Sciatic nerve (tissue), 2 donors: ENCODE measurements at regions not wholly inside any gene's neighbourhood (a gene's known extent, or its start where the extent isn't known, plus 50 kb on each side); places are given as distances from the start of the nearest gene placed in this dataset.
"Not testable (repeated sequence)": the region's sequence is repeated elsewhere in the genome, so short reads cannot be mapped to it uniquely, and the experiment has no call there.

ENCODE experiments used
- ATAC-seq: fragments of 200-7000 bp; cut with Tn5 transposase; one replicate; pipeline ENCODE4 v1.9.1; 2020; ENCODE audit warnings: mild to moderate bottlenecking, moderate library complexity
- DNase-seq: peaks from one replicate; pipeline ENCODE4 v3.0.0-alpha.2; 2020; ENCODE audit warnings: low spot score
- intact Hi-C: fragments of 100-400 bp; cut with DNase I; formaldehyde crosslinking; loops from one replicate; pipeline ENCODE4 v1.14.2; 2022
- donor health status: DM: no; HTN: no; CAD: no.
- donor health status: DM: no; HTN: no; CAD: no.

GRCh38 chr14:84071061-84071460 is 1458.9 kb upstream of the FLRT2 start:
- intact Hi-C loops: no loop called here
- DNase-seq (no peak), ATAC-seq (no peak)

- DNase-seq: no peak
- ATAC-seq: no peak
- intact Hi-C loops: no loop called here
These were observed 1455.3 kb upstream of the FLRT2 start for GRCh38 chr14:84074626-84075025.

GRCh38 chr14:84080944-84081343 is 1449.0 kb upstream of the FLRT2 start:
- intact Hi-C loops: no loop called here
- no peak for ATAC-seq
- no peak for DNase-seq

- ATAC-seq: no peak
- no peak for DNase-seq
- intact Hi-C loops: no loop called here
These were observed 1445.8 kb upstream of the FLRT2 start for GRCh38 chr14:84084056-84084630.

- DNase-seq (no peak), ATAC-seq (peak; percentile 74)
- intact Hi-C loops: no loop called here
These were observed 1444.5 kb upstream of the FLRT2 start for GRCh38 chr14:84085493-84085892.

GRCh38 chr14:84086714-84087113 is 1443.2 kb upstream of the FLRT2 start:
- no peak for DNase-seq
- no peak for ATAC-seq
- intact Hi-C loops: no loop called here

GRCh38 chr14:84087986-84088531 is 1441.9 kb upstream of the FLRT2 start:
- intact Hi-C loops: no loop called here

GRCh38 chr14:84090837-84091236 is 1439.1 kb upstream of the FLRT2 start:
- DNase-seq (no peak), ATAC-seq (peak; percentile 27)
- intact Hi-C loops: no loop called here

More at GRCh38 chr14:84087986-84088531, 1441.9 kb upstream of the FLRT2 start:
- DNase-seq (no peak), ATAC-seq (peak; percentile 50)

GRCh38 chr14:84095681-84096080 is 1434.3 kb upstream of the FLRT2 start:
- ATAC-seq: no peak
- intact Hi-C loops: no loop called here
- DNase-seq: no peak

- intact Hi-C loops: no loop called here
- DNase-seq (no peak), ATAC-seq (no peak)
These were observed 1431.7 kb upstream of the FLRT2 start for GRCh38 chr14:84098261-84098660.

- ATAC-seq, DNase-seq, intact Hi-C loops: not testable (repeated sequence)
These were observed 1430.4 kb upstream of the FLRT2 start for GRCh38 chr14:84099560-84099959.

GRCh38 chr14:84107835-84108343 is 1422.1 kb upstream of the FLRT2 start:
- intact Hi-C loops: no loop called here
- DNase-seq: no peak
- ATAC-seq: no peak

- DNase-seq (no peak), ATAC-seq (no peak)
- intact Hi-C loops: no loop called here
These were observed 1421.0 kb upstream of the FLRT2 start for GRCh38 chr14:84108746-84109457.

GRCh38 chr14:84112589-84112988 is 1417.4 kb upstream of the FLRT2 start:
- intact Hi-C loops: no loop called here
- no peak for DNase-seq
- ATAC-seq: no peak

- DNase-seq (no peak), ATAC-seq (no peak)
- intact Hi-C loops: no loop called here
These were observed 1404.3 kb upstream of the FLRT2 start for GRCh38 chr14:84125676-84126075.

- DNase-seq (no peak), ATAC-seq (no peak)
- intact Hi-C loops: no loop called here
These were observed 1402.4 kb upstream of the FLRT2 start for GRCh38 chr14:84127495-84127894.

GRCh38 chr14:84128050-84128449 is 1401.9 kb upstream of the FLRT2 start:
- DNase-seq: no peak
- ATAC-seq: no peak
- intact Hi-C loops: no loop called here

- DNase-seq (no peak), ATAC-seq (peak; percentile 52)
- intact Hi-C loops: no loop called here
These were observed 1400.9 kb upstream of the FLRT2 start for GRCh38 chr14:84129007-84129406.

GRCh38 chr14:84129941-84130340 is 1400.0 kb upstream of the FLRT2 start:
- ATAC-seq: no peak

GRCh38 chr14:84131924-84132323 is 1398.0 kb upstream of the FLRT2 start:
- no peak for ATAC-seq
- no peak for DNase-seq
- intact Hi-C loops: no loop called here

More at GRCh38 chr14:84129941-84130340, 1400.0 kb upstream of the FLRT2 start:
- intact Hi-C loops: no loop called here
- no peak for DNase-seq
